HG03432 (cell line): ENCODE measurements at regions not wholly inside any gene's neighbourhood (a gene's known extent, or its start where the extent isn't known, plus 50 kb on each side); places are given as distances from the start of the nearest gene placed in this dataset.

Experiments used
- ATAC-seq: cut with Tn5 transposase; IDR thresholded peaks from one replicate; pipeline ENCODE4 v1.9.1; 2021; ENCODE audit warnings: mild to moderate bottlenecking, moderate library complexity; ENCODE audit not compliant: unreplicated experiment

DNA sequence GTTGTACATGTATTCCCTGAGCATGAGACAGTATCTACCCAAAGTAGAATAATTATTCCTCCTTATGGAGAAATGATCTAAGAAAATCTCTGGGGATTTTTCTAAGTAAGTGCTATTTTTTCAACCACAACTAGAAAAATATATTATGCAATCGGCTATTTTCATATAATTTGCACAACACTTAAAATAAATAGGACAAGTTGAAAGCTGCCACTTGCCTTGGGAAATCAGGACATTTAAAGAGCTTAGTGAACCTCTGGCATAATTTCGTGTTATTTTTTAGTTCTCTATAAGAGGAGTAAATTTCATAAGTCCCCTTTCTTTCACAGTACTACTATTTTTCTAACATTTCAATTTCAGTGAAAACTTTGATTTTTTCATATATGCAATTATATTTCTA is 672.1 kb downstream of the OTOL1 start:
- no peak for ATAC-seq

DNA sequence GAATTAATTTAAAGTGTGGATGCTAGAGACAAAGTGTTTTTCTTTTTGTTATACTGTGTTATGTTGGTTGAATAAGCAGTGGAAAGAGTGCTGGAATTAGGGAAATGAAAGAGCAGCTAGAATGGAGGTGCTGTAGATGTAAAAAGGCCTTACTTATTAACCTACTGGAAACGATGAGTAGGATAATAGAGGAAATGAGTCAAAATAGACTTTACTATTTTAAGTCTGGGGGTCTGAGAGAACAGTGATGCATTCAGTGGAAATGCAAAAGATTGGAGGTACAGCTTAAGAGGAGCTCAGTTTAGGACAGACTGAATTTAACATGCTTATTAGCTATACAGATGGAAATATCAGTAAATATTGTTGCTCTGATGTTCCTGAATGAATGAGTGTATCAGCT is 674.0 kb downstream of the OTOL1 start:
- ATAC-seq = peak; percentile 83

DNA sequence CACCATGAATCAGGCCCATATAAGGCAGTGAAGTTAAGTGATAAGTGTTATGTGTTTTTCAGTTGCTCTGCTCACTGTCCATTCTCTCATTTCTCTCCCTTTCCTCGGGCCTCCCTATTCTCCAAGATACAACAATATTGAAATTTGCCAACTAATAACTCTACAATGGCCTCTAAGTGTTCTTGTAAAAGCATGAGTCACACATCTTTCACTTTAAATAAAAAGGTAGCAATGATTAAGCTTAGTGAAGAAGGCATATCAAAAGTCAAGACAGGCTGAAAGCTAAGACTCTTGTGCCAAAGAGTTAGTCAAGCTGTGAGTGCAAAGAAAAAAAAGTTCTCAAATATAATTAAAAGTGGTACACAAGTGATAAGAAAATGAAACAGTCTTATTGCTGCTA is 675.4 kb downstream of the OTOL1 start:
- no peak for ATAC-seq

DNA sequence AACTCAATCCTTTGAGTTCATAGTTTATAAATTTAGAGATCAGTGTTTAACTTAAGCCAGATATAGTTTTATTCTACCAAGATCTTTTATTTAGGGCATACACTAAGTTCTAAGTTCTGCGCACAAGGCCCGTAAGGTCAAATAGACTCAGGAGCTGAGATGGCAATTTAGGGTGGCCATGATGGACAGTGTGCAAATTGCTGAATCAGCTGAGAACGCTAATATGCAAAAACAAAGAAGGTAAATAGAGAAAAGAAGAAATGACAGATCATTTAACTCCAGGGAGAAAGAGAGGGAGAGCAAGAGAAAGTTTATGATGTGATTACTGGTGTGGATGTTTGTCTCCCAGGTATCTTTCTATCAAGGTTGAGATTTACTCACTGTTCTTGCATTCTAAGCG is 678.5 kb downstream of the OTOL1 start:
- ATAC-seq = no peak

DNA sequence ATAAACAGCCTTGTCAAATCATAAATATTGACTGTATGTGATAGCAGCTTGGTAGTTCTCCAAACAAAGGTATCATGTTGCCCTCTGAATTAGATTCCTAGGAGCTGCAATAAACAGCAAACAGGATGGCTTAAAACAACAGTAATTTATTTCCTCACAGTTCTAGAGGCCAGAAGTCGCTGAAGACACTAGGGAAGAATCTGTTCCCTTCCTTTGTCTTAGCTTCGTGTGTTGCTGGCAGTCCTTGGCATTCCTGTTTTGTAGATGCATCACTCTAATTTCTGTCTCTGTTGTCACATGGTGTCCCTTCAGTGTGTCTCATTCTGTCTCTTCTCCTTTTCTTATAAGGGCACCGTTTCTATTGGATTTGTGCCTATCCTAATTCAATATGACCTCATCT is 679.3 kb downstream of the OTOL1 start:
- ATAC-seq = no peak

DNA sequence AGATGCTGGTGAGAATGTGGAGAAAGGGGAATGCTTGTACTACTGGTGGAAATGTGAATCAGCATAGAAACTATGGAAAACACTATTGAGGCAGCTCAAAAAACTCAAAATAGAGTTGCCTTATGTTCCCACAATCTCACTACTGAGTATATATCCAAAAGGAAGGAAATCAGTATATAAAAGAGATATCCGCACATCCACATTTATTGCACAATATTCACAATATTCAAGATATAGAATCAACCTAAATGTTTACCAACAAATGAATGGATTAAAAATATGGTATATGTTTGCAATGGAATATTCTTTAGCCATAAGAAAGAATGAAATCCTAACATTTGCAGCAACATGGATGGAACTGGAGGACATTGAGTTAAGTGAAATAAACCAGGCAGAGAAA is 686.8 kb downstream of the OTOL1 start:
- no peak for ATAC-seq

DNA sequence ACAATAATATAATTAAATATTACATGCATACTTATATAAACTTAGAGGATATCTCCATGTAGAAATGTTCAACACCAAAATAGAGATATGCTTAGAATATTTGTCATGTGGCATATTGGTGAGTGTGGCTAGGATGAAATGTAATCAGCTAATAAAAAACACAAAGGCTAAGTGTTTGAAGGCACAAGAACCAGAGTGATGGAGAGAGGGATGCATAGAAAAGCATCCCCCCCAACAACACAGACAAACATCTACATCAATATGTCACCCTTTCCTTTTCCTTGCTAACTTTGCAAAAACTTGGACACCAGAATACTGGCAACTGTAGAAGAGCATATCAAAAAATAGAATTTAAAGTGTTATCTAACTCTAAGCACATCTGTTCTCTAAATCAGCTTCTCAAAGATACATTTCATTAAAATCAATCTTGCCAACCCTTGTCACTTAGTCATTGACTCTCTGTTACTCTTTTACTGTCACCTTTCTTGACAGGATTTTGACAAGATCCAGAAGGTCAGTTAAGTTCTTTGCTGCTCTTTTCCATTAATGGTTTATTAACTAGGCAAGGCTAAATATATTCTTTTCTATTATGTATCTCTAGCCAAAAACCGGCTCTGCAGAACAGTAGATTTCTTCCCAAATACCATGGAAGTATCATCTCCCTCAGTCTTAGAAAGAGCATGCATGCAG is 695.9 kb downstream of the OTOL1 start:
- no peak for ATAC-seq

DNA sequence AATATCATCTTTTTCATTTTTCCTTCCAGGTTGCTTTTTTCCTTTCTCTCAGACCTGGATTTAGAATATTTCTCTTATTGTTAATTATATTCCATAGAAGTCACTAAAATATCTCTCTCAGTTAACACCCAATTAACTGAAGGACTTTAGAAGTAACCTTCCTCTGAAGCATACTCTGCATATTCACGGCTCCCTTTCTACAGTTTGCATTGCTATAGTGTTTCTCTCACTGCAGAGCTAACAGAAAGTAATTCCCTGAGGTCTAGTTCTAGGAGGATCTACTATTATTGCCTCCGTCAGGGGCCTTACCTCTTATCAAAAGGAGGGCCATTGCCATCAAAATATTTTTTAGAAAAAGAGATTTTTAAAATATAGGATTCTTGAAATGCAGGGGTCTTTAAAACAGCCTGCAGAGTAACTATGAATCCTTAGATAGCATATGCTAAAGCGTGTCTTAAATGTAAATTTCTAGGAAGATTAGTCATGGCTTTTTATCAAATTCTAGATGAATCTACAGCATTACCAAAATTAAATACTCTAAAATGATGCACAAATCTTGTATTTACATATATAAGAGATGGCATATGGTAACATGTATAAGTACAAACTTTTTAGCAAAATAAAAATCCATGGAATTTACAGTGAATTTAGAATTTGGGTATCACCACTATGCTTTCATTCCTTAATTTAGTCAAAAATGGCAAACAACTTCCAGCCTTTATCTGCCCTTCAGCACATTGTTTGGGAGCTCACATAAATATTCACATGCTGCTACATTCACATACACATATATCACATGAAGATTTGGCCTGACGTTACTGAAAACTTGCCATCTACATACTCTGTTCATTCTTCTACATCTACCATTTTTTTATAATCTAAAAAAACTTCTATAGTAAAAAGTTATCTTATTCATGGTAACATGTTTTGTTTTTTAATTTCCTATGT is 696.8 kb downstream of the OTOL1 start:
- ATAC-seq = no peak

DNA sequence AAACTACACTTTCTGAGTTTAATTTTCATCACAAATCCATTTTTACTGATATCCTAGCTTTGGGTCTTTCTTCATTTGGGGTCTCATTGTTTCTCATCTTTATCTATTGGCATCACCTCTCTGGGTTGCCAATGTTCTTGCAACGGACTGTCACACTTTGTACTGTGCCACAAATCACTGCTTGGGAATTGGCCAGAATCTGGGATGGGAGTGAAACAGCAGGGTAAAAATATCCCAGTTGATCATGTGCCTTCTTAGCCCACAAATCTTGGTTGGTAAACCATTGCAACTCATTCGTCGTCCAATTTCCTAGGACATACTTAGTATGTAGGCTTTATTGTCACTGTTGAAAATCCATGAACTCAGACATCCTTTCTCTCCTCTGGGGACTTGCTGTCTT is 698.5 kb downstream of the OTOL1 start:
- no peak for ATAC-seq

DNA sequence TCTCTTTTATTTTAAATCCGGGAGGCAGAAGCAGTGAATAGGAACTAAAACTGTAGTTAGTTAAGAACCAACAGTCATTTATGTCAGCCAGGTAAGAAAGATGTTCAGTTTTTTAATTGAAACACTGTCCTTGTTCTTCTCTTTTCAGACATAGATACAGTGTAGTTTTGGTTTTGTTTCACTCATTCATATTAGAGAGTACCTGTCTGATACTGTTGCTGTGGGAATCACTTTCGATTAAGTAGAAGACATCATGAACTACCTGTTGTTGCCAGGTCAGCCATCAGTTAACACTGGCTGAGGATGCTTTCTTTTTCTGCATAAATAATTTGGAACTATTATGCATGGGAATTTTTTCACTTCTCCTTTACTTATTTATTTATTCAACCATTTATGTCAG is 700.4 kb downstream of the OTOL1 start:
- ATAC-seq = no peak

DNA sequence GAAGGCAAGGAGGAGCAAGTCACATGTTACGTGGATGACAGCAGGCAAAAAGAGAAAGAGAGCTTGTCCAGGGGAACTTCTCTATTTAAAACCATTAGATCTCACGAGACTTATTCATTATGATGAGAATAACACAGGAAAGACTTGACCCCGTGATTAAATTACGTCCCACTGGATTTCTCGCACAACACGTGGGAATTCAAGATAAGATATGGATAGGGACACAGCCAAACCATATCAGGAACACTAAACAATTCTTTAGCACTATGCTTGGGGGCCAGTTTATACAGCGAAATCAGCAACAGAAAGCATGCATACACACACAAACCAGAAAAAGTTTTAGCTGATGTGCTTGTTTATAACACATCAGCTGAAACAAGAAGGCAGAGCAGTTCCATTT is 704.2 kb downstream of the OTOL1 start:
- ATAC-seq = no peak

DNA sequence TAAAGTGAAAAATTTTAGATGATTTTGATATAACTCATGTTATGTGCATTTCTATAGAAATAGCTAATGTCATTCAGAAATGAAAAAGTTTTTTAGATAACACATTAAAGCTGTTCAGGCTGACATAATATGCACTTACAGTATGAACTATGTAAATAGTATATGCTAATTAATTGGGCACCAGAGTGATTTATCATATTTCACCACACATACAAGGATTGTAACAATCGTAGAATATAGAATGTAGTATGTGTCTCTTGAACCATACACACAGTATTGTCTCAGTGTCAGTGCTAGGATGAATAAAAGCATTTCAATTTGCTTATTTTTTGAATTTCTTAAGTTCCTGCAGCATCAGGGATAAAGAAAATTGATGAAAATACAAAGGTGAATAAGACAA is 710.0 kb downstream of the OTOL1 start:
- no peak for ATAC-seq

DNA sequence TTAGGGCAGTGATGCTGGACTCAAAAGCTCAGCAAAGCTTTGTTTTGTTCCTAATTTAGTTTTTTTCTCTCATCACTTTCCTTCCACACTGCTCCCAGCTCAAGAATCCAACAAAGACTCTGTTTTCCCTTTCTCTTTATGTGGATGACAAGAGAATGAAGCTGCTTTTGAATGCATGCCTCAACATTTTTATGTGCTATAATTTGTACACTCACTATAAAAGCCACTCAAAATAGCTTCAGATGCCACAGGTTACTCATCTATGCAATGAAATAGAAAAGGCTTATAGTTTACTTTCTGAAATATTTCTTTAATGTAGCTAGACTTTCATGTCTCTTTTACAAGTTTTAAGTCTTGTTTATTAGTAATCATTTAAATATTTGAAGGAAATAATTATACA is 714.9 kb downstream of the OTOL1 start:
- no peak for ATAC-seq

DNA sequence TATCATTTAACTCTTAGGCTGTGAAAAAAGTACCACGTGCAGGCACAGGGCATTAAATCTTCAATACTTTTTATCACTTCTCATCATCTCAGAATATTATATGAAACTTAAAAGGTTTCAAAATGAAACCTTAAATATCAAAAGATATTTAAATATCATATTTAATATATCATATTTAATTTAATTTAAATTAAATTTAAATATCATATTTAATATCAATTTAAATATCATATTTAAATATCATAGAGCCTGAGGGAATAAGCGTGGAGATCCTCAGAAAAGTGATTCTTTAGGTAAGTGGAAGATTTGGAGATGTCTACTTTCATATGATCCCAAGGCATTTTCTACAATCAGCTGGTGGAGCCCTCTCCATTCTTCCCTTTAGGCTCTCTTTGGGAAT is 716.6 kb downstream of the OTOL1 start:
- no peak for ATAC-seq

DNA sequence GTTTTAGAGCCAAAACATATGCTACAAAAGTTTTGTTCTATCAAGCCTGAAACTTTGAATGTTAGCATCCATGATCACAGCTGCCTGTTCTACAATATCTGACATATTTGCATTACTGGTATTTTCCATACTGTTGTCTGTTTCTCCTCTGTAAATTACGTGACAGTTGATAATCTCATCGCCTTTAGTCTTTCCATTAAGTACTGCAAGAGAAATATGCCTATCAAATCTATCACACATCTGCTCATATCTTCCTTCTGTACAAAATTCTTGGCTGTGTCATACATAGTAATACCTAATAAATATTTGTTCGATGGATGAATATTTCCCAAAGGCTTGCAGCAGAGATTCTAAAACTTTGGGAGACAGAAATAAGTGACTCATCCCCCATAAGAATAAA is 717.3 kb downstream of the OTOL1 start:
- no peak for ATAC-seq

DNA sequence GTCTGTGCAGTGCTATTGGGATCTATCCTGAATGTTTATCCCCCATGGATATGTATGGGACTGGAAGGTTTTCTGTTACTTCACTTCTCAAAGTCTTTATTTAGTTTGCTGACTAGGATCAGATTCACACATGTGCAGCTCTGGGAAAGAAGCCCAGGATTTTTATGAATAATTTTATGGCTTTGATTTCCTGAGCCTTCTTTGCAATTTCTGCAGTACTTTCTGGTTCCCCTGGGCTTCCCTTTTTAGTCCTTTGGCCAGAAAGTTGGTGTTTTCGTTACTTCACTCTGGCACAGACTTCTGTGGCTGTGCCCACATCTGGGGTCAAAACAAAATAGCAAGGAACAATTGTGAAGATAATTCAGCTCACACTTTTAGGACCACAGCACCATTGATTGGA is 721.0 kb downstream of the OTOL1 start:
- ATAC-seq = no peak

DNA sequence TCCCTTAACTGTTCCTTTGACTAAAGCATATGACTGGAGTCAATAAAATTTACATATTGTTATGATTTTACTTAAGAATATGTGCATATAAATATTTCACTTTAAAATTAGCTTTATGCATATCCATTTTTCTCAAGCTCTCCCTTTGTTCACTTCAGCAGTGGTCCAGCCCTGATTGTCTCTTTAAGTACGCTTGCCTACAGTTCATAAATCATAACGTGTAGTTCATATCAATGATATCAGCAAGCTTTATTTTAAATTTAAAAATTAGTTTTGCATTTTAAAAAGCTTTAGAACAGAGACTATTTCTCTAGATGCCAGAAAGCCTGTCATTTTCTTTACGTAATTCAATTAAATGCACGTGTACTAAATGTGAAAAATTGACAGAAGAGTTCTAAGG is 721.9 kb downstream of the OTOL1 start:
- ATAC-seq = no peak

DNA sequence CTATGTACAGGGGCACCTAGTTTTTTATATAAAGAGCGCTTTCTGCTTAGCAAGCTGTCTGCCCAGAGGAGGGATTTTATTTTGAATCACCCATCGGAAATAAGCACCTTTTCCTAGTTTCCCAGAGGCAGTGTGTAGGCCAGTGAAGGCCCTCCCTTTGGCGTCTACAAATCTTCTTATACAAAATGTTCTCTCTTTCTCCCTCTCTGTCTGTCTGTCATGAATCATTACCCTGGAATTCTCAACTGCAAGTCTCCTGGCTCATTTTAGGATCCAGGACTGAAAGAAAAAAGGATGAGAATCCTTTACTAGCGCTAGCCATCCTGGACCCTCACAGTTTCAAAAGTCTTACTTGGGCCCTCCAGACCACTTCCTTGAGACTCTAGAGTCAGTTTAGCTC is 728.1 kb downstream of the OTOL1 start:
- no peak for ATAC-seq

DNA sequence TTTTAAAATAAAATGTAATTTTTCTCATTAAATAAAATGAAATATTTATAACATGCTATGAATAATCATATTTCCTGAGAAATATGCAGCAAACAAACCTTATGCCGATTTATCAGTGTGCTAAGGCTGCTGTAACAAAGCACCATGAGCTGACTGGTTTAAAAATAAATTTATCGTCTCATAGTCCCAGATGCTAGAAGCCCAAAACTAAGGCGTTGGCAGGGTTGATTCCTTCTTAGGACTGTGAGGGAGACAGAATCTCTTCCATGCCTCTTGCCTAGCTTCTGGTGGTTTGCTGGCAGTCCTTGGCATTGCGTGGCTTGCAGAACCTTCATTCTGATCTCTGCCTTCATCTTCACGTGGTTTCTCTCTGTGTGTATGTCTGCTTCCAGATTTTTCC is 740.3 kb downstream of the OTOL1 start:
- no peak for ATAC-seq

DNA sequence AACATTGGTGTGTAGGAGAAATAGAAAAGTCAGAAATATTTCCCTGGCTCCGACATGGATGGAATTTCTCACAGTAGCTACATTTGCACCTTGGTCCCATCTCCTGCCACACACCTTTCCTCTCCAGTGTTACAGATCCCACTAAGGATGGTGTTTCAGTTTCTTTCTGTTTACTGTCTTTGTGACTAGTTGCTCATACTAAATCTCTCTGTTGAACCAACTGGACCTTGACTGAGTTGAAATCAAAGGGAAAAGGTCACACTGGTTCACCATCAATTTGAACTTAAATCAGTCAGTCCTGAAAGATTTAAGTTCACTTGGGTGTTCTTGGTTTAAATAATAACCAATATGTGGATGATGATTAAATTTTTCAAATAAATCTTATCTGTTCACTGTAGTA is 754.2 kb downstream of the OTOL1 start:
- no peak for ATAC-seq

DNA sequence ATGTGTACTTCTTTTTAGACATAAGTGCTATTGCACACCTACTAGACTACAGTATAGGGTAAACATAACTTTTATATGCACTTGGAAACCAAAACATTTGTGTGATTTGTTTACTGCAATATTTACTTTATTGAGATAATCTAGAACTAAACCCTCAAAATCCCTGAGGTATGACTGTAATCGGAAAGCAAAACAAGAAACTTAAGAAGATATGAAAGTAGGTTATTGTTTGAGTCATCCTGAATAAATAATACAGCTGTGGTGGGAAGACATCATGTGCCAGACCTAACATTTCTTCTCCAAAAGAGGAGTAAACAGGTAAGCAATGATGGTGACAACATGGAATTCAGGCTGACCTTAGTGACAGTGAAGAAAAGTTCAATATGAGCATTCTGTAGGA is 765.5 kb downstream of the OTOL1 start:
- no peak for ATAC-seq

DNA sequence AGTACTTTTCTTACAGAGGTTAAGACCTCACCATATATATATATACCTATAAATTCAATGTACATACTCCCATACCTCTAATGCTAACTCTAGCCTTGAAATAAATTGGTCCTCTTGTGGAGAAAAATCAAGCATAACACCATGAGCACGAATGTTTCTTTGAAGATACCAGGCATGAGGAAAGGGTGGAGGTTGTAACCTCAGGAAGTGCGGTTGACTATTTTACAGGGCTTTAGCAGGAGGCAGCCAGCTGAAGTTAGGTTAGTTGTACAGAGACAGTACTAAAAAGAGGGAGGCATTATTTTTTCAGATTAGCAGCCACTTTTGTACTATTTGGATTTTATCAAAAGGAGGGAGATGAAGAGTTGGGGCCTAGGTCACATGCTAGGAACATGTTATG is 767.0 kb downstream of the OTOL1 start:
- ATAC-seq = no peak
